ENCODE measurements at regions not wholly inside any gene's neighbourhood (a gene's known extent, or its start where the extent isn't known, plus 50 kb on each side); places are given as distances from the start of the nearest gene placed in this dataset.

GRCh38 chr14:85280074-85280473 is 249.9 kb upstream of the FLRT2 start:
- TF ChIP-seq POLR2A (IDR thresholded peaks at IDR 0.05; ENCODE audit: low read length) (no peak), GATA1 (IDR thresholded peaks at IDR 0.05; ENCODE audit: low read depth, low read length) (no peak)
- no peak for DNase-seq

GRCh38 chr14:85281921-85282320 is 248.0 kb upstream of the FLRT2 start:
- DNase-seq: peak in 1 of 2 experiments; percentile 6
- TF ChIP-seq POLR2A (IDR thresholded peaks at IDR 0.05; ENCODE audit: low read length): no peak
- TF ChIP-seq GATA1 (IDR thresholded peaks at IDR 0.05; ENCODE audit: low read depth, low read length): no peak

- TF ChIP-seq GATA1 (IDR thresholded peaks at IDR 0.05; ENCODE audit: low read depth, low read length) (no peak), POLR2A (IDR thresholded peaks at IDR 0.05; ENCODE audit: low read length) (no peak)
- DNase-seq: no peak
Observed at GRCh38 chr14:85288041-85288440, 241.9 kb upstream of the FLRT2 start.

GRCh38 chr14:85291731-85292130 is 238.2 kb upstream of the FLRT2 start:
- TF ChIP-seq POLR2A (IDR thresholded peaks at IDR 0.05; ENCODE audit: low read length): no peak
- no peak for TF ChIP-seq GATA1 (IDR thresholded peaks at IDR 0.05; ENCODE audit: low read depth, low read length)
- DNase-seq: no peak

- DNase-seq: peak in 1 of 2 experiments; percentile 25
- TF ChIP-seq POLR2A (IDR thresholded peaks at IDR 0.05; ENCODE audit: low read length): no peak
- no peak for TF ChIP-seq GATA1 (IDR thresholded peaks at IDR 0.05; ENCODE audit: low read depth, low read length)
Observed at GRCh38 chr14:85293612-85294234, 236.2 kb upstream of the FLRT2 start.

GRCh38 chr14:85295318-85295717 is 234.6 kb upstream of the FLRT2 start:
- TF ChIP-seq GATA1 (IDR thresholded peaks at IDR 0.05; ENCODE audit: low read depth, low read length) (no peak), POLR2A (IDR thresholded peaks at IDR 0.05; ENCODE audit: low read length) (no peak)
- DNase-seq: no peak

- TF ChIP-seq POLR2A (IDR thresholded peaks at IDR 0.05; ENCODE audit: low read length) (no peak), GATA1 (IDR thresholded peaks at IDR 0.05; ENCODE audit: low read depth, low read length) (no peak)
- peak; percentile 72 to 92 for DNase-seq
Observed at GRCh38 chr14:85296456-85297210, 233.3 kb upstream of the FLRT2 start.

GRCh38 chr14:85300107-85300506 is 229.8 kb upstream of the FLRT2 start:
- DNase-seq: no peak
- TF ChIP-seq POLR2A (IDR thresholded peaks at IDR 0.05; ENCODE audit: low read length) (no peak), GATA1 (IDR thresholded peaks at IDR 0.05; ENCODE audit: low read depth, low read length) (no peak)

GRCh38 chr14:85301506-85301905 is 228.4 kb upstream of the FLRT2 start:
- peak; percentile 22 to 68 for DNase-seq
- TF ChIP-seq POLR2A (IDR thresholded peaks at IDR 0.05; ENCODE audit: low read length) (no peak), GATA1 (IDR thresholded peaks at IDR 0.05; ENCODE audit: low read depth, low read length) (no peak)

- DNase-seq: no peak
- no peak for TF ChIP-seq POLR2A (IDR thresholded peaks at IDR 0.05; ENCODE audit: low read length)
- no peak for TF ChIP-seq GATA1 (IDR thresholded peaks at IDR 0.05; ENCODE audit: low read depth, low read length)
Observed at GRCh38 chr14:85306024-85306423, 223.9 kb upstream of the FLRT2 start.

GRCh38 chr14:85308531-85309300 is 221.2 kb upstream of the FLRT2 start:
- peak; percentile 34 to 80 for DNase-seq

GRCh38 chr14:85310491-85311272 is 219.3 kb upstream of the FLRT2 start:
- TF ChIP-seq POLR2A (IDR thresholded peaks at IDR 0.05; ENCODE audit: low read length) (no peak), GATA1 (IDR thresholded peaks at IDR 0.05; ENCODE audit: low read depth, low read length) (no peak)
- no peak for DNase-seq

More at GRCh38 chr14:85308531-85309300, 221.2 kb upstream of the FLRT2 start:
- TF ChIP-seq GATA1 (IDR thresholded peaks at IDR 0.05; ENCODE audit: low read depth, low read length): no peak
- no peak for TF ChIP-seq POLR2A (IDR thresholded peaks at IDR 0.05; ENCODE audit: low read length)

GRCh38 chr14:85313560-85314207 is 216.3 kb upstream of the FLRT2 start:
- TF ChIP-seq GATA1 (IDR thresholded peaks at IDR 0.05; ENCODE audit: low read depth, low read length) (no peak), POLR2A (IDR thresholded peaks at IDR 0.05; ENCODE audit: low read length) (no peak)
- no peak for DNase-seq

All from erythroblast (primary cell).